GM19468 (cell line): ENCODE measurements at regions not wholly inside any gene's neighbourhood (a gene's known extent, or its start where the extent isn't known, plus 50 kb on each side); places are given as distances from the start of the nearest gene placed in this dataset.
"Not testable (repeated sequence)": the region's sequence is repeated elsewhere in the genome, so short reads cannot be mapped to it uniquely, and the experiment has no call there.

Source experiments
- ATAC-seq: cut with Tn5 transposase; IDR thresholded peaks from one replicate; pipeline ENCODE4 v1.9.1; 2021; ENCODE audit warnings: mild to moderate bottlenecking, moderate library complexity, moderate number of reproducible peaks; ENCODE audit not compliant: unreplicated experiment; ENCODE audit errors: extremely low read depth

GRCh38 chr6:81381382-81381916 is 371.0 kb downstream of the TENT5A start:
- ATAC-seq = no peak

- ATAC-seq = no peak
Measured at GRCh38 chr6:81380718-81381338, 371.7 kb downstream of the TENT5A start.

GRCh38 chr6:81376745-81377144 is 375.7 kb downstream of the TENT5A start:
- no peak for ATAC-seq

DNA sequence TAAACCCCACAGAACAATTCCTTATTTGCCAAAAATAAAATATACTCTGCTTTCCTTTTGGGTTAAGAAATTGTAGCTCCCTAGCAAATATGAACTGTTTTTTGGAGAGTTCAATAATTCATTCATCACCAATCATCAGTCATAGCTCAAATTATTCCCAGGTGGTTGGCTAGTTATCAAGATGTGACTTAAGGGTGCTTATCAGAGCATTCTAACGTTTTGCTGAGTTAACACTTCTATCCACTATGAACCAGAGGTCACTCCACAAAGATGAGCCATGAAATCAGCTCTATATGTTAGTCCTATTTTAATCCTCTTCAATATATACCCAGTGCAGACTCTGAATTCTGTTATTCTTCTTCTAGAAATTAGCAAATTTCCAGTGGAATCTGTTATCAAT is 379.1 kb downstream of the TENT5A start:
- ATAC-seq = no peak

DNA sequence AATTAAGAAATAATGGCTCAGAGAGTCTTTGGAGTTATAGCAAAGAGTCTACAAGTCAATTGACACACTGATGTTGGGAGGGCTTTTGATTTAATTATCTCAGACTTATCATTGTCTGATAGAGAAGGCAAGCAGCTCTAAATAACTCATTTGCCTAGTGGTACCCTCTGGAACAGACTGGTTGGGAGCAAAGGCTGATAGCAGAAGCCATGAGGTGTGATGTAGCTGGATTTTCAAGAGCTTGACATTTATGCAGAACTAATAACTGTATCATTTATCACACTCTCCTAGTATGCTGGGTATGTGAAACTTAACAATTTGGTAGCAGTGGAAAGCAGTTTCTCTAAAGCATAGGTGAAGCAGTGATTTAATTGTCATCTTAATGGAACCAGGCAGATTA is 380.6 kb downstream of the TENT5A start:
- no peak for ATAC-seq

- ATAC-seq = no peak
Measured at GRCh38 chr6:81366972-81367371, 385.5 kb downstream of the TENT5A start.

DNA sequence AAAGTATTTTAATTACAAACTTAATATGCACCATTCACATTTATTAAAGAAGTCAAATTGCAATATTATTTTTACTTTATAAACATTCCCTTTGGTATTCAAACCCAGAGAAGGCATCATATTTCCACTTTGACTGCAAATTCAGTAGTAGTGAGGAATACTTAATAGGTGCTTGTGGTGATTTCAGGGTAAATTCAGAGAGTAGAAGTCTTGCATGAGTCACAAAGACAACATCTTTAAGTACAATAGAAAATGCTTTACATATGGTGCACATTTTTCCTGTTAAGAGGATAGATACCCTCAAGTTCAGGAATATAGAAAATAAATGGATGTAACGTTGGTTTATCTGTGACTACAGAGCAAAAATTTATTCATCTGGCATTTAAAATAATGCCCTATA is 390.2 kb downstream of the TENT5A start:
- no peak for ATAC-seq

- no peak for ATAC-seq
Measured at GRCh38 chr6:81353262-81353661, 399.2 kb downstream of the TENT5A start.

DNA sequence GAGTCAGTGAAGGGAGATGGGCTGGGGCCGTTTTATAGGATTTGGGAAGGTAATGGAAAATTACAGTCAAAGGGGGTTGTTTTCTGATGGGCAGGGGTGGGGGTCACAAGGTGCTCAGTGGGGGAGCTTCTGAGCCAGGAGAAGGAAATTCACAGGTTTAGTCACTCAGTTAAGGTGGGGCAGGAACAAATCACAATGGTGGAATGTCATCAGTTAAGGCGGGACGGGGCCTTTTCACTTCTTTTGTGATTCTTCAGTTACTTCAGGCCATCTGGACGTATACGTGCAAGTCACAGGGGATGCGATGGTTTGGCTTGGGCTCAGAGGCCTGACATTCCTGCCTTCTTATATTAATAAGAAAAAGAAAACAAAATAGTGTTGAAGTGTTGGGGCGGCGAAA is 408.5 kb downstream of the TENT5A start:
- ATAC-seq = not testable (repeated sequence)

- no peak for ATAC-seq
Measured at GRCh38 chr6:81340946-81341345, 411.5 kb downstream of the TENT5A start.

- ATAC-seq = no peak
Measured at GRCh38 chr6:81331526-81331925, 421.0 kb downstream of the TENT5A start.

DNA sequence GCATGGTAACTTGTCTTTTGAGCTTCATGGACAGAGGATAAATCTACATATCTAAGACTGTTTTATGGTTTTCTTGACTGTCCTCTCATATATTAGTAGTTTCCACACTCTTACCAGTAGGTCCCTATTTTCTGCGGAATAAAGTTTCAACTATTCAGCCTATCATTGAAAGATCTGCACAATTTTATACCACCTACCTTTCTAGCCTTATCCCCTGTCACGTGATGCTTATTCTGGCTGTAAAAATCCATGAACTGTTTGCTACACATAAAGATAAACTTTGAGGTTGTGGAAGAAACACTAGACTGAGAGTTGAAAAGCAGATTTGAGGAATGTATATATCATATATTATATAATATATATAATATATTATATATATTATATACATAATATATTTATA is 423.8 kb downstream of the TENT5A start:
- ATAC-seq = no peak

- ATAC-seq = no peak
Measured at GRCh38 chr6:81326881-81327561, 425.5 kb downstream of the TENT5A start.

DNA sequence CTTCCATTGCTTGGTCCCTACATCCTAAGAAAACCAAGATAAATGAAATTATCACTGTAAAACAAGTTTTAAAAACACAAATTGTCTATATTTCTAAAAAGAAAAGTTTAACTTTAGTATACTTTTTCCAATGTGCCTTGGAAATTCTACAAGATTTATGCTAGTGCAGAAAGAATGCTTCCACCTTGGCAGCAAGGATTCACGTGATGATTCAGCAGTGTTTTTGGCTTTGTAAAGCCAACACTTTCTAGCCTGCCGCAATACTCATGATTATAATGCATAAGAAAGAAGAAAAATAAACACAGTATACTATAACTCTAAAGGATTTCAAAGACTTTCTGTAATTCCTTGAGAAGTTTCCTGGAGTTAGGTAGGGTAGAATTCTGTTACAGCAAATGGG is 442.7 kb downstream of the TENT5A start:
- ATAC-seq = no peak

DNA sequence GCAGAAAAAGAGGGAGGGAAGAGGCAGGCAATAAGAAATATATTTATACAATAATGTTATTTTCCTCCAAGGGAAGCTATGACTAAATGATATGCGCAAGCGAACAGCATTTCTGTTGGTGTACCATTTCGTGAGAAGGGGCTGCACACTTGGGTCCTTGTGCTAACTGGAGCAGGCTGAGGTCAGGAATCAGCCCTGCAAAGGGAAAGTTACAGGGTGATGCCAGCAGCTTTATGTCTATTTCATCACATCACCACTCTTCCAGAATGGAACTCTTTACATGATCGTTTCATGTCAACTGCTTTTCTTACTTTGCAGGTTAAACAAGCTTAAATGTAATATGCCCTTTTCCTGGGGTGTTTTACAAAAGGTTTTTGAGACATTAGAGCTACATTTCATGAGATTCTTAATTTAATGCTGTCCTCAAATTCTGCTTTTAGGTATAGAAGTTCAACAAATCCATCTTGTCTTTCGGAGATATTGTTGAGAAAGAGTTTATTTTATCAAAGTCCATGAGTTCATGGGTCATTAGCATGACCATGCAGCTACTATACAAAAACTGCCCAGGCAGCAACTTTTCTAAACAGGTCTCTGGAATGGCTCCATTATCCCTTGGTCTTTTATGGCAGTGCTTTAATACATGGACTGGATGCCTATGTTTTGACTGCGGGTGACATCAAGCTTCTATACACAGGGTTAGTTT is 443.8 kb downstream of the TENT5A start:
- no peak for ATAC-seq

DNA sequence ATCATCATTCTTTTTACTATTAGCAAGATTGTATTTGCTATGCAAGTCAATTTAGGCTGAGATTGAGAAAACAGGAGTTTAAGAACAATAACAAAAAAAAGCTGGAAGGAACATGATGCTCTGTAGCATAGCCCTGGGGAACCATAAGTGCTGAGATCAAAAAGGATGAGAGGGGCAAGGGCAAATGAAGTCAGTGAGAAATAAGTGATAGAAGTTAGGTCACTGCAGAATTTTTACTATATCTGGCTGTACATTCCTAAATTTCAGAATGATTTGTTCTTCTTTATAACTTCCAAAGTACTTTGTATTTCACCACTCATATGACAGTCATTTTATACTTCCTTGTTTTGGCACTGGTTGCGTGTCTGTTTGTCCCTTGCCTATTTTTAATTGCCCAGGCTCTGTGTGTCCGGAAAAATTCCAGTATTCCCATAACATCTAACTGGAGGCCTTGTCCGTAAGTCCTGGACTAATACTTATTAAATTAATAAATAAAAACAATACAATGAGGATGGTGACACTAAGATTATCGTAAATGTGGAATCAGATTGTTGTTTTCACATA is 444.7 kb downstream of the TENT5A start:
- no peak for ATAC-seq

DNA sequence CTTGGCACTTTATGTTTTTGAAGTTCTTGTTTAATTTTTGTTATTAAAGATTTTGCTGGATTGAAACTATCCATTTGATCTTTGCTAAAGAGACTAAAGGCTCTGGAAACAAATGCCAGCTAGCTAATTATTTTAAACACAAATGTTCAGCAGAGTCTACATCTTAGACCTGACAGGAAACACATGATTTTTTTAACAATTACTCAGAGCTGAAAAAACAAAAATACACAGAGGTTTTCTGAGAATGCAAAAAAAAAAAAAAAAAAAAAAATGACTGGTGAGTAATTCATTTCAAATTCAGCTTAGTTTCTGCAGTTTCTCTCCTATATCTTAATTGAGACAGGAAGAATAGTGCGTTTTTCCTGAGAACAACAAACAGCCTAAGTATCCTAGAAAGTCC is 448.0 kb downstream of the TENT5A start:
- ATAC-seq = no peak

DNA sequence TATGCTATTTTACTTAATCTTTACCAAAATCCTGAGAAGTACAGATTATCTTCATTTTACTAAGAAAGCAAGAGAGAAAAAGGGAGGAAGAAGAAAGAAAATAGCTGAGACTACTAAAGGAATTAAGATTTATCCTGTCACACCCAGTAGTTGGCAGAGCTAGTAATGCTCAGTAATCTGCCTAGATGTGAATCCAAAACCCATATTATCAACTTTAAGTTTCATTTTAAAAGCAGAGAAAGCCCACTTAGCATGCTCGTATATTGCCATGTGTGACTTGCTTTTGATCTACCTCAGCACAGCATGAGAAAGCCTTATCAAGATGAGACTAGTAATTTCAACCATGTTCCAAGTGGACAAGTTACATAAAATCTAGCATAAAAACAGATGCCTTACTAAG is 451.5 kb downstream of the TENT5A start:
- ATAC-seq = no peak

DNA sequence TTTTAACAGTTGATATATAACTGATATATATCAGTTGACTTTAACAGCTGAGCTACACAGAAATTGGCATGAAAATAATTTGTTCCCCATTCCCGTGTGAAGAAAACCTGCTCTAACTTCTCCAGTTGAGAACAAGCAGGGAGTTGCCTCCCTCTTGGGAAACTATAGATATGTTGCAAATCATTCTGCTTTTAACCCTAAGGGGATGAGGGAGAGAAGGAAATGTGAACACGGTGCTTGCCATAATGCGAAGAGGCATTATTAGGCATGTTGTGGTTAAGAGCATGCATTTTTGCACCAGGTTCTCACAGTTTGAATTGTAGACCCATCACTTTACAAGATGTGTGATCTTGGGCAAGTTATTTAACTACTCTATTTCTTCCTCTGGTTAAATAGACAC is 453.7 kb downstream of the TENT5A start:
- no peak for ATAC-seq

DNA sequence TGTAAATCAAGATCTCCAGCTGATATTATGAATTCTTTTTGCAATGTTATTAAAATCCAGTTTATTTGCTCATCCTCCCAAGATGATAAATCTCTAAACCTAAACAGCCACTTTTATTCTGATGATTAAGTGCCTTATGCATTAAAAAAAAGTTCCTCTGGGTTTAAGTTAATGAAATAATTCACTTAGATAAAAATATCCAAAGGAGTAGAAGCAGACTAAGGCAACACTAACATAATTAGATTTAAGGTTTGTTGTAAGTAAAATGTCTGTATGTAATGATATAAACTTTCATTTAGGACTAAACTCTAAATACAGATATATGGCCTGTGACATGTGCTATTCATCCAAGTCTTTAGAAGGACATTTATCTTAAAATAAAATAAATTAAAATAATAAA is 457.2 kb downstream of the TENT5A start:
- no peak for ATAC-seq

- ATAC-seq = no peak
Measured at GRCh38 chr6:81293896-81294295, 458.6 kb downstream of the TENT5A start.
